HepG2 (cell line): ENCODE measurements at regions not wholly inside any gene's neighbourhood (a gene's known extent, or its start where the extent isn't known, plus 50 kb on each side); places are given as distances from the start of the nearest gene placed in this dataset.

Experiments
- ATAC-seq: fragments of 200-7000 bp; cut with Tn5 transposase; 3 replicates; pipeline ENCODE4 v1.9.1; 2020; ENCODE audit warnings: mild to moderate bottlenecking, moderate library complexity
- BruUV-seq: library from RNA; stranded (reverse); fragments of 400-500 nt; replicated peaks from 2 replicates; lab custom pipeline; 2021; lab: Mats Ljungman, UMichigan
- CTCF ChIA-PET: fragments of 300-600 bp; formaldehyde crosslinking; extraction: SDS; loops from one replicate; lab custom pipeline; 2021; ENCODE audit warnings: low total read pairs, inconsistent platforms, low intra/inter-chr PET ratio; lab: Yijun Ruan, JAX
- POLR2A ChIA-PET: fragments of 350-600 bp; sonication (Branson Sonifier 250); formaldehyde crosslinking; loops from one replicate; lab custom pipeline; 2020; ENCODE audit warnings: antibody characterized with exemption, inconsistent platforms; lab: Yijun Ruan, JAX
- DNase-seq: peaks from one replicate; pipeline ENCODE4 v3.0.0-alpha.2; 2015; ENCODE audit warnings: low spot score
- FAIRE-seq: peaks from 3 replicates; lab custom pipeline; 2011; peaks lifted over from hg19 to GRCh38; lab: Jason Lieb, UNC
- H2AFZ ChIP-seq: one replicate; pipeline ENCODE4 v1.6.1; 2011; ENCODE audit warnings: low read length, inconsistent platforms
- H3K27ac ChIP-seq: fragments of 300-600 bp; 3 replicates; pipeline ENCODE4 v1.8.0; 2011; ENCODE audit warnings: mixed run types, mild to moderate bottlenecking, mixed read lengths, low read length, inconsistent platforms; ENCODE audit not compliant: insufficient read depth; ENCODE audit errors: extremely low read length
- H3K27me3 ChIP-seq, 2 experiments: fragments of 200-600 bp in 1 of 2; 2 replicates in 1 of 2; 3 replicates in 1 of 2; pipeline versions ENCODE4 v1.6.0 to v1.8.0; 2011; ENCODE audit warnings: low read length in 2 of 2, mild to moderate bottlenecking in 2 of 2, moderate library complexity in 2 of 2, inconsistent platforms in 1 of 2; ENCODE audit not compliant: insufficient read depth in 2 of 2, control insufficient read depth in 1 of 2
- H3K36me3 ChIP-seq, 2 experiments: fragments of 200-600 bp in 1 of 2; replicated peaks in 1 of 2; 2 replicates in 1 of 2; 3 replicates in 1 of 2; pipeline versions ENCODE4 v1.5.1 to v1.8.0; 2011; ENCODE audit warnings: low read length in 2 of 2, inconsistent platforms in 1 of 2; ENCODE audit not compliant: insufficient read depth in 2 of 2, control insufficient read depth in 1 of 2
- H3K4me1 ChIP-seq: 2 replicates; pipeline ENCODE4 v1.5.1; 2012; ENCODE audit warnings: low read length, inconsistent platforms; ENCODE audit not compliant: insufficient read depth
- H3K4me2 ChIP-seq: 2 replicates; pipeline ENCODE4 v1.6.0; 2011; ENCODE audit warnings: low read depth, low read length, inconsistent platforms
- H3K4me3 ChIP-seq, 3 experiments: fragments of 200-600 bp in 1 of 3; sonication (generic), shearing (Covaris generic) in 1 of 3; replicated peaks in 1 of 3; 2 replicates each; pipeline ENCODE4 v1.5.1; 2011 to 2016; ENCODE audit warnings: low read length in 3 of 3, inconsistent platforms in 2 of 3, low read depth in 2 of 3, mild to moderate bottlenecking in 2 of 3, control low read depth in 1 of 3, mixed read lengths in 1 of 3; ENCODE audit not compliant: insufficient read depth in 1 of 3
- H3K79me2 ChIP-seq: one replicate; pipeline ENCODE4 v1.6.1; 2011; ENCODE audit warnings: low read length, inconsistent platforms; ENCODE audit not compliant: insufficient read depth
- H3K9ac ChIP-seq: 2 replicates; pipeline ENCODE4 v1.6.0; 2011; ENCODE audit warnings: mild to moderate bottlenecking, low read depth, low read length, inconsistent platforms; ENCODE audit not compliant: insufficient read depth
- H3K9me3 ChIP-seq: 2 replicates; pipeline ENCODE4 v1.5.1; 2012; ENCODE audit warnings: mild to moderate bottlenecking, low read length
- H4K20me1 ChIP-seq: 2 replicates; pipeline ENCODE4 v1.6.0; 2011; ENCODE audit warnings: inconsistent platforms, mild to moderate bottlenecking, low read length, moderate library complexity; ENCODE audit not compliant: insufficient read depth
- CAMTA2 ChIP-seq: sonication (generic); formaldehyde crosslinking; IDR thresholded peaks from 2 replicates; pipeline ENCODE4 v1.4.0; 2020; ENCODE audit warnings: mild to moderate bottlenecking, missing genetic modification reagents, borderline replicate concordance
- CBX5 ChIP-seq: sonication (generic); formaldehyde crosslinking; IDR thresholded peaks from 2 replicates; pipeline ENCODE4 v1.4.0; 2020; ENCODE audit warnings: missing genetic modification reagents, borderline replicate concordance
- ELK4 ChIP-seq: sonication (generic); formaldehyde crosslinking; IDR thresholded peaks from 2 replicates; pipeline ENCODE4 v1.9.0; 2021; ENCODE audit warnings: missing genetic modification reagents, borderline replicate concordance
- FOXJ3 ChIP-seq: sonication (generic); formaldehyde crosslinking; IDR thresholded peaks from 2 replicates; pipeline ENCODE4 v1.4.0; 2020; ENCODE audit warnings: missing genetic modification reagents, mild to moderate bottlenecking, borderline replicate concordance
- HINFP ChIP-seq: sonication (generic); formaldehyde crosslinking; IDR thresholded peaks from 2 replicates; pipeline ENCODE4 v1.4.0; 2020; ENCODE audit warnings: low read depth, mild to moderate bottlenecking, missing genetic modification reagents
- HMGA1 ChIP-seq: sonication (generic); formaldehyde crosslinking; conservative IDR thresholded peaks from 2 replicates; pipeline ENCODE4 v1.4.0; 2020; ENCODE audit warnings: missing genetic modification reagents
- JUND ChIP-seq: sonication (generic); formaldehyde crosslinking; IDR thresholded peaks from 2 replicates; pipeline ENCODE4 v1.8.0; 2022; ENCODE audit warnings: mild to moderate bottlenecking, missing genetic modification reagents
- MAFK ChIP-seq, 2 experiments: IDR thresholded peaks in 1 of 2; conservative IDR thresholded peaks in 1 of 2; 2 replicates each; pipeline ENCODE4 v1.6.1; 2011; ENCODE audit warnings: improper control_type of control experiment in 2 of 2, low read length in 2 of 2
- ZMAT3 ChIP-seq: sonication (generic); formaldehyde crosslinking; conservative IDR thresholded peaks from 2 replicates; pipeline ENCODE4 v1.7.0; 2021; ENCODE audit warnings: missing genetic modification reagents
- ZNF343 ChIP-seq: sonication (generic); formaldehyde crosslinking; IDR thresholded peaks from 2 replicates; pipeline ENCODE4 v1.4.0; 2020; ENCODE audit warnings: mild to moderate bottlenecking, missing genetic modification reagents
- ZNF713 ChIP-seq: sonication (generic); formaldehyde crosslinking; IDR thresholded peaks from 2 replicates; pipeline ENCODE4 v1.4.0; 2020; ENCODE audit warnings: mild to moderate bottlenecking, missing genetic modification reagents
- ZNF891 ChIP-seq: sonication (generic); formaldehyde crosslinking; IDR thresholded peaks from 2 replicates; pipeline ENCODE4 v1.5.0; 2020; ENCODE audit warnings: mild to moderate bottlenecking, missing genetic modification reagents
- WGBS: methylation state at CpG from one replicate; pipeline ENCODE4 v1.1.6; 2017; ENCODE audit warnings: low lambda C conversion rate; 5-methylcytosine and 5-hydroxymethylcytosine counted together
- in situ Hi-C: cut with HindIII; loops from 2 replicates; pipeline ENCODE4 v1.10.0; 2017; ENCODE audit warnings: low pct_unique_long_range_greater_than_20kb; ENCODE audit not compliant: extremely low pct_ligation_motif_present
- intact Hi-C: fragments of 100-400 bp; cut with micrococcal nuclease; formaldehyde crosslinking; loops from one replicate; pipeline ENCODE4 v1.10.0; 2022; ENCODE audit not compliant: unreplicated experiment
- TF ChIP-seq, protein P1 (sequence below): sonication (generic); formaldehyde crosslinking; IDR thresholded peaks from 2 replicates; pipeline ENCODE4 v1.4.0; 2020; ENCODE audit warnings: missing genetic modification reagents

GRCh38 chr4:123259676-123260646, 136.6 kb upstream of the SPRY1 start:
- intact Hi-C loops: no loop called here
- ATAC-seq (no peak), DNase-seq (no peak), FAIRE-seq (no peak)
- Histone ChIP-seq H3K27ac (no peak overlapping the region), H3K4me2 (no peak overlapping the region), H3K4me1 (no peaks in the 10 kb centered on the region), H3K79me2 (no peaks in the 10 kb centered on the region), H3K27me3 (no peaks in the 10 kb centered on the region), H3K9me3 (no peaks in the 10 kb centered on the region), H3K9ac (no peak overlapping the region), H2AFZ (no peak overlapping the region), H4K20me1 (no peaks in the 10 kb centered on the region), H3K4me3 (no peak overlapping the region), H3K36me3 (no peaks in the 10 kb centered on the region)
- in situ Hi-C loops: no loop called here
- WGBS: 89% methylated on average over 1 of the region's 2 CpGs
- ChIA-PET POLR2A (no interaction called here), CTCF (no interaction called here)
- BruUV-seq: no TSS peak
- no peak for TF ChIP-seq CAMTA2 (CRISPR knock-in tag)
- no peak for TF ChIP-seq CBX5 (CRISPR knock-in tag)
- TF ChIP-seq ZMAT3 (CRISPR knock-in tag): no peak
- TF ChIP-seq HMGA1: no peak
- no peak for TF ChIP-seq ZNF343 (CRISPR knock-in tag)
- no peak for TF ChIP-seq ZNF891 (CRISPR knock-in tag)
- TF ChIP-seq JUND (CRISPR knock-in tag): no peak
- no peak for TF ChIP-seq ELK4 (CRISPR knock-in tag)
- no peak for TF ChIP-seq ZNF713
- TF ChIP-seq, protein P1, sequence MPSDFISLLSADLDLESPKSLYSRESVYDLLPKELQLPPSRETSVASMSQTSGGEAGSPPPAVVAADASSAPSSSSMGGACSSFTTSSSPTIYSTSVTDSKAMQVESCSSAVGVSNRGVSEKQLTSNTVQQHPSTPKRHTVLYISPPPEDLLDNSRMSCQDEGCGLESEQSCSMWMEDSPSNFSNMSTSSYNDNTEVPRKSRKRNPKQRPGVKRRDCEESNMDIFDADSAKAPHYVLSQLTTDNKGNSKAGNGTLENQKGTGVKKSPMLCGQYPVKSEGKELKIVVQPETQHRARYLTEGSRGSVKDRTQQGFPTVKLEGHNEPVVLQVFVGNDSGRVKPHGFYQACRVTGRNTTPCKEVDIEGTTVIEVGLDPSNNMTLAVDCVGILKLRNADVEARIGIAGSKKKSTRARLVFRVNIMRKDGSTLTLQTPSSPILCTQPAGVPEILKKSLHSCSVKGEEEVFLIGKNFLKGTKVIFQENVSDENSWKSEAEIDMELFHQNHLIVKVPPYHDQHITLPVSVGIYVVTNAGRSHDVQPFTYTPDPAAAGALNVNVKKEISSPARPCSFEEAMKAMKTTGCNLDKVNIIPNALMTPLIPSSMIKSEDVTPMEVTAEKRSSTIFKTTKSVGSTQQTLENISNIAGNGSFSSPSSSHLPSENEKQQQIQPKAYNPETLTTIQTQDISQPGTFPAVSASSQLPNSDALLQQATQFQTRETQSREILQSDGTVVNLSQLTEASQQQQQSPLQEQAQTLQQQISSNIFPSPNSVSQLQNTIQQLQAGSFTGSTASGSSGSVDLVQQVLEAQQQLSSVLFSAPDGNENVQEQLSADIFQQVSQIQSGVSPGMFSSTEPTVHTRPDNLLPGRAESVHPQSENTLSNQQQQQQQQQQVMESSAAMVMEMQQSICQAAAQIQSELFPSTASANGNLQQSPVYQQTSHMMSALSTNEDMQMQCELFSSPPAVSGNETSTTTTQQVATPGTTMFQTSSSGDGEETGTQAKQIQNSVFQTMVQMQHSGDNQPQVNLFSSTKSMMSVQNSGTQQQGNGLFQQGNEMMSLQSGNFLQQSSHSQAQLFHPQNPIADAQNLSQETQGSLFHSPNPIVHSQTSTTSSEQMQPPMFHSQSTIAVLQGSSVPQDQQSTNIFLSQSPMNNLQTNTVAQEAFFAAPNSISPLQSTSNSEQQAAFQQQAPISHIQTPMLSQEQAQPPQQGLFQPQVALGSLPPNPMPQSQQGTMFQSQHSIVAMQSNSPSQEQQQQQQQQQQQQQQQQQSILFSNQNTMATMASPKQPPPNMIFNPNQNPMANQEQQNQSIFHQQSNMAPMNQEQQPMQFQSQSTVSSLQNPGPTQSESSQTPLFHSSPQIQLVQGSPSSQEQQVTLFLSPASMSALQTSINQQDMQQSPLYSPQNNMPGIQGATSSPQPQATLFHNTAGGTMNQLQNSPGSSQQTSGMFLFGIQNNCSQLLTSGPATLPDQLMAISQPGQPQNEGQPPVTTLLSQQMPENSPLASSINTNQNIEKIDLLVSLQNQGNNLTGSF (CRISPR knock-in tag): no peak
- TF ChIP-seq FOXJ3: no peak
- TF ChIP-seq MAFK (conservative IDR thresholded peaks at IDR 0.05 in 1 of 2, IDR thresholded peaks at IDR 0.05 in 1 of 2; ENCODE audit: low read length in 2 of 2): peak in 1 of 2 experiments; percentile 55; a peak in 3 of 4 replicates
- TF ChIP-seq HINFP: no peak
